Tibial nerve (tissue), 4 donors: ENCODE measurements at regions not wholly inside any gene's neighbourhood (a gene's known extent, or its start where the extent isn't known, plus 50 kb on each side); places are given as distances from the start of the nearest gene placed in this dataset.
"Not testable (repeated sequence)": the region's sequence is repeated elsewhere in the genome, so short reads cannot be mapped to it uniquely, and the experiment has no call there.

Experiments
- DNase-seq, 2 donors: peaks; one replicate each; pipeline ENCODE4 v3.0.0-alpha.2; 2019; ENCODE audit warnings: low spot score in 2 of 2
- H3K27ac ChIP-seq, 4 donors: fragments of 200-600 bp; sonication (generic) in 3 of 4; one replicate each; pipeline ENCODE4 v1.5.1; 2017 to 2019; ENCODE audit warnings: mild to moderate bottlenecking in 1 of 4
- H3K27me3 ChIP-seq, 2 donors: fragments of 200-600 bp; sonication (generic) in 1 of 2; one replicate each; pipeline versions ENCODE4 v1.5.1 to v1.6.0; 2017 to 2019
- H3K36me3 ChIP-seq, 3 donors: fragments of 200-600 bp; sonication (generic); one replicate each; pipeline ENCODE4 v1.5.1; 2018 to 2019
- H3K4me1 ChIP-seq, 4 donors: fragments of 200-600 bp; sonication (generic) in 3 of 4; one replicate each; pipeline ENCODE4 v1.5.1; 2017 to 2019
- H3K4me3 ChIP-seq, 4 donors: fragments of 200-600 bp; sonication (generic) in 3 of 4; one replicate each; pipeline ENCODE4 v1.5.1; 2017 to 2019; ENCODE audit warnings: mild to moderate bottlenecking in 1 of 4, moderate library complexity in 1 of 4
- H3K9me3 ChIP-seq, 4 donors: fragments of 200-600 bp; sonication (generic) in 3 of 4; one replicate each; pipeline ENCODE4 v1.5.1; 2017 to 2019
- CTCF ChIP-seq, 5 experiments: fragments of 200-600 bp in 3 of 5; fragments of 450-650 bp in 2 of 5; sonication (generic) in 3 of 5; IDR thresholded peaks; one replicate each; pipeline ENCODE4 v1.5.1; 2016 to 2019; ENCODE audit warnings: antibody characterized with exemption in 5 of 5, mild to moderate bottlenecking in 3 of 5, moderate library complexity in 2 of 5
- EP300 ChIP-seq, 2 donors: sonication (generic); formaldehyde crosslinking; IDR thresholded peaks; one replicate each; pipeline ENCODE4 v1.6.1; 2017; ENCODE audit warnings: antibody characterized with exemption in 2 of 2, mild to moderate bottlenecking in 1 of 2
- POLR2A ChIP-seq, 2 donors: fragments of 450-650 bp; IDR thresholded peaks; one replicate each; pipeline ENCODE4 v1.6.1; 2017; ENCODE audit warnings: antibody characterized with exemption in 2 of 2, mild to moderate bottlenecking in 2 of 2, moderate library complexity in 2 of 2
- WGBS, 2 donors: methylation state at CpG; one replicate each; pipeline ENCODE4 v1.1.5; 2018; 5-methylcytosine and 5-hydroxymethylcytosine counted together

DNA sequence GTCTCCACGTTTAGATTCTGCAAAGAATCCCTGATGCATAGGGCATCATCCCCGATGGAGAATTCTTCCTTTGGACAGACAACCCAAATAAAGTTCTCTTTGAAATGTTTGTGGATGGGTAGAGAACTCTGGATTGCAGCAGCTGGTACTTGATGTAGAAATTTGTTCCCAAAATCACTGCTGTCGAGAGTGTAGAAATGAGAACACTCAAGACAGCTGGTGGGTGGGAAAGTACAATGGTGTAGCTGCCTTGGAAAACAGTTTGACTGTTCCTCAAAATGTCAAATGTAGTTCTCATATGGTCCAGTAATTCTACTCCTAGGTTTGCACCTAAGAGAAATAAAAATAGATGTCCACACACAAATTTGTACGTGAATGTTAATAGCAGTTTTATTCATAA, 671.5 kb upstream of the TMEM132C start:
- 85 to 86% methylated on average over 4 of the region's 4 CpGs for WGBS, 2 donors
- Histone ChIP-seq H3K27ac (no peak overlapping the region), H3K4me3 (no peak overlapping the region), H3K36me3 (no peaks in the 10 kb centered on the region), H3K4me1 (no peaks in the 10 kb centered on the region), H3K27me3 (no peaks in the 10 kb centered on the region), H3K9me3 (no peaks in the 10 kb centered on the region)
- TF ChIP-seq POLR2A (IDR thresholded peaks at IDR 0.05) (no peak), EP300 (IDR thresholded peaks at IDR 0.05) (no peak), CTCF (IDR thresholded peaks at IDR 0.05) (no peak)
- DNase-seq = no peak

DNA sequence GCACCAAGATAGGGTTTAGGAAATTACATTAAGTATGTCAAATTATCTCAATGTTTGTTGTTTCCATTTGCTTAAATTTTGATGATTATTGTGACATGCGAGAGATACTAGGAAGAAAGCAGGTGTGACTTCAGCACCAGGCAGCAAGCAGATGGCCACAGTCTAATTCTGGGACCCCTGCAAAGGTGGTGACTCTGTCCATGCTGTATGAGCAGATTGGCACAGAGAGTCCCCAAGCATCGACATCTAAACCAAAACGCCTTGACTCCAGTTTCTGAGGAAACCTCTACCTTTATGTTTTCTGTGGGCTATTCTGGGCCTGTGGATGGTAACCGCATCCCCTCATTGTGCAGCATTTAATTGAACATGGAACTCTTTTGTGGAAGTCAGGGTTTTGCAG, 670.1 kb upstream of the TMEM132C start:
- no peak for TF ChIP-seq EP300 (IDR thresholded peaks at IDR 0.05)
- Histone ChIP-seq H3K4me3 (no peak overlapping the region), H3K36me3 (no peaks in the 10 kb centered on the region), H3K27ac (no peak overlapping the region), H3K4me1 (no peaks in the 10 kb centered on the region), H3K9me3 (no peaks in the 10 kb centered on the region), H3K27me3 (no peaks in the 10 kb centered on the region)
- 93% methylated on average over 4 of the region's 4 CpGs for WGBS, 2 donors
- no peak for DNase-seq

GRCh38 chr12:127599436-127599835, 667.5 kb upstream of the TMEM132C start:
- no peaks in the 10 kb centered on the region for H3K4me1 ChIP-seq
- 73 to 76% methylated on average over 7 of the region's 7 CpGs for WGBS, 2 donors
- no peak overlapping the region for H3K4me3 ChIP-seq
- no peaks in the 10 kb centered on the region for H3K36me3 ChIP-seq
- no peak for TF ChIP-seq CTCF (IDR thresholded peaks at IDR 0.05)
- TF ChIP-seq EP300 (IDR thresholded peaks at IDR 0.05) = no peak
- no peak for TF ChIP-seq POLR2A (IDR thresholded peaks at IDR 0.05)
- no peaks in the 10 kb centered on the region for H3K27me3 ChIP-seq
- H3K9me3 ChIP-seq = no peaks in the 10 kb centered on the region
- no peak for DNase-seq
- no peak overlapping the region for H3K27ac ChIP-seq

DNA sequence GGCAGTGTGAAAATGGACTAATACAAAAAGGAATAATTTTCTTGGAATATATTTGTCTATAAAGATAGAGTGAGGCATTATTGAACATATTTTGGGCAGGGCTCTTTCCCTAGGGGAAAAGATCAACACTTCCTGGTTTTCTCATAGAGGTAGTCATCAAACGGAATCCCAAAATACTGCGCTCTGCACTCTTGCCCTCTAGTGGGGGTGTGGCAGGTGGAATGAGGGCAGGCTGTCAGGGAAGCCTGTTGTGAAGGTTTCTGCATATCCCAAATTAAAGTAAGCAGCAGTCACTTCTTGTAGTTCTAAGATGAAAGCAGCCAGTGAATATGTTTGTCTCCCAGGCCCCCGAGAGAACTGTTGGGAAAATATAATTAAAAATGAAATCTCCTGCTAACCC, 666.8 kb upstream of the TMEM132C start:
- H3K27me3 ChIP-seq = no peaks in the 10 kb centered on the region
- TF ChIP-seq POLR2A (IDR thresholded peaks at IDR 0.05) = no peak
- TF ChIP-seq CTCF (IDR thresholded peaks at IDR 0.05) = no peak
- no peak for TF ChIP-seq EP300 (IDR thresholded peaks at IDR 0.05)
- WGBS, 2 donors = 44 to 52% methylated on average over 3 of the region's 3 CpGs
- no peak overlapping the region for H3K4me3 ChIP-seq
- no peaks in the 10 kb centered on the region for H3K36me3 ChIP-seq
- no peaks in the 10 kb centered on the region for H3K4me1 ChIP-seq
- DNase-seq = no peak
- no peaks in the 10 kb centered on the region for H3K9me3 ChIP-seq
- no peak overlapping the region for H3K27ac ChIP-seq

GRCh38 chr12:127606476-127607015, 660.4 kb upstream of the TMEM132C start:
- no peaks in the 10 kb centered on the region for H3K4me1 ChIP-seq
- WGBS, 2 donors = 88 to 93% methylated on average over 3 of the region's 3 CpGs
- H3K4me3 ChIP-seq = no peak overlapping the region
- H3K27ac ChIP-seq = no peak overlapping the region
- H3K9me3 ChIP-seq = no peaks in the 10 kb centered on the region
- DNase-seq = no peak
- H3K36me3 ChIP-seq = no peaks in the 10 kb centered on the region
- TF ChIP-seq POLR2A (IDR thresholded peaks at IDR 0.05) (no peak), EP300 (IDR thresholded peaks at IDR 0.05) (no peak), CTCF (IDR thresholded peaks at IDR 0.05) (no peak)
- H3K27me3 ChIP-seq = no peaks in the 10 kb centered on the region

- no peak overlapping the region for H3K4me3 ChIP-seq
- TF ChIP-seq CTCF (IDR thresholded peaks at IDR 0.05) = no peak
- TF ChIP-seq POLR2A (IDR thresholded peaks at IDR 0.05) = no peak
- TF ChIP-seq EP300 (IDR thresholded peaks at IDR 0.05) = no peak
- H3K27me3 ChIP-seq = no peaks in the 10 kb centered on the region
- DNase-seq = no peak
- WGBS, 2 donors = 81 to 83% methylated on average over 7 of the region's 7 CpGs
- H3K9me3 ChIP-seq = no peaks in the 10 kb centered on the region
- H3K36me3 ChIP-seq = no peaks in the 10 kb centered on the region
- no peak overlapping the region for H3K27ac ChIP-seq
- H3K4me1 ChIP-seq = no peaks in the 10 kb centered on the region
Measured at GRCh38 chr12:127607146-127607725, 659.7 kb upstream of the TMEM132C start.

DNA sequence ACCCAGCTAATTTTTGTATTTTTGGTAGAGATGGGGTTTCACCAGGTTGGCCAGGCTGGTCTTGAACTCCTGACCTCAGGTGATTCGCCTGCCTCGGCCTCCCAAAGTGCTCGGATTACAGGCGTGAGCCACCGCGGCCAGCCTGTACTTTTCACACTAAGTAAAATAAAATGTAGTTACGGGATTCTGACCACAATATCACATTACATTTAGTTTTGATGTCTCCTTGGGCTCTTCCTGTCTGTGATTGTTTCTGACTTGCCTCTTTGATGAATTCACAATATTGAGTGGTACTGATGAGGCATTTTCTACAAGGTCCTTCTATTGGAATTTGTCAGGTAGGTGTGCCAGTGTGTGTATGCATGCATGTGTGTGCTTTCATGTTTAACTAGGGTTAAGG, 658.6 kb upstream of the TMEM132C start:
- H3K27ac ChIP-seq, H3K36me3 ChIP-seq, H3K4me3 ChIP-seq, H3K27me3 ChIP-seq, DNase-seq, H3K4me1 ChIP-seq, H3K9me3 ChIP-seq: not testable (repeated sequence)
- 90 to 93% methylated on average over 7 of the region's 7 CpGs for WGBS, 2 donors
